Epithelial cell of proximal tubule (primary cell): ENCODE measurements at regions not wholly inside any gene's neighbourhood (a gene's known extent, or its start where the extent isn't known, plus 50 kb on each side); places are given as distances from the start of the nearest gene placed in this dataset.

Experiments used
- DNase-seq: peaks from one replicate; pipeline ENCODE4 v3.0.0-alpha.2; 2011; ENCODE audit warnings: low read depth
- H3K4me3 ChIP-seq: 2 replicates; pipeline ENCODE4 v1.5.1; 2011; ENCODE audit warnings: low read depth, mild to moderate bottlenecking, low read length
- TF ChIP-seq, protein P1 (sequence below): conservative IDR thresholded peaks from 2 replicates; pipeline ENCODE4 v1.5.1; 2012; ENCODE audit warnings: low read depth, mild to moderate bottlenecking, low read length

DNA sequence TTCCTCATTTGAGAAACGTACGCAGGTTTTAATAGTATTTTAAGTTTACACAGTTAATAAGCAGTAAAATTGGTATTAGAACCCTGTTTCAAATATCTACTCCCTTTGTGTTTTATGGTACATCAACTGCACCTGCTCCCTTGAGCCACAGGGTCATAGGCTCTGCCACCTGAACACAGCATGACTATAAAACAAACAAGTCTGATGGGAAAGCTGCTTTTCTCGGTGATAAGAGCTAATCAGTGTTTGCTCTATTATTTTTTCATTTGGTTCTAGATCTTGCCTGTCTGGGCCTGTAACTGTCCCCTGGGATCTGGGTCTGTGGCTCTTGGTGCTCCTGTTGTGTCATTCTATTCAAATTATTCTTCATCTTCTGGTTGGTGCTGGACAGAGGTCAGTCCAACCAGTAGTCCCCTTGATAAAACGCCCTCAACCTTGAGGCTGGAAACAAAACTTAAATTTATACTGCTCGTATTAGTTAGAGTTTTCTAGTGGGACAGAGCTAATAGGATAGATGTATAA, 314.8 kb upstream of the LRP1B start:
- DNase-seq, result no peak
- TF ChIP-seq, protein P1, sequence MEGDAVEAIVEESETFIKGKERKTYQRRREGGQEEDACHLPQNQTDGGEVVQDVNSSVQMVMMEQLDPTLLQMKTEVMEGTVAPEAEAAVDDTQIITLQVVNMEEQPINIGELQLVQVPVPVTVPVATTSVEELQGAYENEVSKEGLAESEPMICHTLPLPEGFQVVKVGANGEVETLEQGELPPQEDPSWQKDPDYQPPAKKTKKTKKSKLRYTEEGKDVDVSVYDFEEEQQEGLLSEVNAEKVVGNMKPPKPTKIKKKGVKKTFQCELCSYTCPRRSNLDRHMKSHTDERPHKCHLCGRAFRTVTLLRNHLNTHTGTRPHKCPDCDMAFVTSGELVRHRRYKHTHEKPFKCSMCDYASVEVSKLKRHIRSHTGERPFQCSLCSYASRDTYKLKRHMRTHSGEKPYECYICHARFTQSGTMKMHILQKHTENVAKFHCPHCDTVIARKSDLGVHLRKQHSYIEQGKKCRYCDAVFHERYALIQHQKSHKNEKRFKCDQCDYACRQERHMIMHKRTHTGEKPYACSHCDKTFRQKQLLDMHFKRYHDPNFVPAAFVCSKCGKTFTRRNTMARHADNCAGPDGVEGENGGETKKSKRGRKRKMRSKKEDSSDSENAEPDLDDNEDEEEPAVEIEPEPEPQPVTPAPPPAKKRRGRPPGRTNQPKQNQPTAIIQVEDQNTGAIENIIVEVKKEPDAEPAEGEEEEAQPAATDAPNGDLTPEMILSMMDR, result no peak
- H3K4me3 ChIP-seq, result no peak overlapping the region

DNA sequence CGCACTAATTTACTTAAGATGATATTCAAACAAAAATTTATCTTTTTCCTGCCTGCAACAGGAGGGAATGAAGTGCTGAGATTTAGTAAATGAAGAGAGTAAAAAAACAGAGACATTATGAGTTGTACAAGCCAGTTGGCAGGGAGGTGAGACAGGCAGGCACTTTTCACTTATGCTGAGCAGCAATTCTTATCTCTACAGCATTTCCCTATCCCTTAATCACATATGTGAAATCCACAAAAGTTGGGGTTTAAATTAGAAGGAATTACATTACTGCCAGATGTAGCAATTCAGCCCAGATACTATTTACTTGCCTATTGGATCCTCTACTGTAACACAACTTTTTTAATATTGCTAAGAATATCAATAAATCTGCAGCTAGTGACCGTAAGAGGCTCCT, 314.2 kb upstream of the LRP1B start:
- TF ChIP-seq, protein P1, result no peak
- H3K4me3 ChIP-seq, result no peak overlapping the region
- no peak for DNase-seq

DNA sequence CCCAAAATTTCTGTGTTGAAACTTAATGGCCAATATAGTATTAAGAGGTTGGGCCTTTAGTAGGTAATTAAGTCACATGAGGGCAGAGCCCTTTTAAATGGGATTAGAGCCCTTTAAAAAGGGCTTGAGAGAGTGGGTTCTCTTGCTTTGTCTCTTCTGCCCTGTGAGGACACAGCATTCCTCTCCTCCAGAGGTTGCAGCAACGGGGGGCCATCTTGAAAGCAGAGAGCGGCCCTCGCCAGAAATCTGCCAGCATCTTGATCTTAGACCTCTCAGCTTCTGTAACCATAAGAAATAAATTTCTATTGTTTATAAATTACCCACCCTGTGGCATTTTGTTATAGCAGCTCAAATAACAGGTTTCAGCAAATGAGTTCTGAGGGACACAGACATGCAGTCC, 305.0 kb upstream of the LRP1B start:
- H3K4me3 ChIP-seq, result no peak overlapping the region
- DNase-seq, result no peak
- TF ChIP-seq, protein P1, result no peak

DNA sequence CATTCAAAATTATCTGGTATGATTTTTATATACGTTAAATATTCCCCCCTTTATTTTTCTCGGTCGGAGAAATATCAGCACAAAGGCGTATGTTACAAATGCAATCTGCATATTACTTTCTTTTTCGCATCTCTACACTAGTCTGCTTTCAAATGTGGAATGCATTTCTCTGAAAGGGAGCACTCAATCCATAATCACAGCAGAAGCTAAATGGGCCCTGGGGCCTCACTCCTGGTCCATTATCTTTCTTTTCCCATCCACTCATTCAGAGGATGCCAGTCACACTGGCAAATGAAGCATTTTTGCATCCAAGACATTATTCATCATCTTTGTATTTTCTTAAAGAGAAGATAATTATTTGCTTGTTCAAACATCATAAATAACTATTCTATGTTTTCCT, 295.2 kb upstream of the LRP1B start:
- DNase-seq, result no peak
- H3K4me3 ChIP-seq, result no peak overlapping the region
- TF ChIP-seq, protein P1, result no peak

DNA sequence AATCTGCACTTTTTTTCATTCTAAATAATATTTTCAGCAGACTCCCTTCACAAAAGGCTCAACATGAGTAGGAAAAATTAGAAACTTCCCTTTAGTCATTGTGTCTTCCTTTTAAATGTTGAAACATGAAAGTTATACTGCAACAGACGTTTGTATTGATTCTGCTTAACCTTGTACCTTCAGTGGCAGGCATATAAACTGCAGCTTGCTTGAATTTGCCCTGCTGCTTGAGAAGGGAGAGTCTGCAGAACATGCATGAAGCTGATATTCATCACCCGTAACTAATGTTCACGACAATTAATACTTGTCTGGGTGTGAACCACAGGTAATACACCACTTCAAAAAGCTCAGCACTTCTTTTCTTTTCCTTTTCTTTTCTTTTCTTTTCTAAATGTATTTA, 294.7 kb upstream of the LRP1B start:
- no peak for DNase-seq
- H3K4me3 ChIP-seq, result no peak overlapping the region
- TF ChIP-seq, protein P1, result no peak

DNA sequence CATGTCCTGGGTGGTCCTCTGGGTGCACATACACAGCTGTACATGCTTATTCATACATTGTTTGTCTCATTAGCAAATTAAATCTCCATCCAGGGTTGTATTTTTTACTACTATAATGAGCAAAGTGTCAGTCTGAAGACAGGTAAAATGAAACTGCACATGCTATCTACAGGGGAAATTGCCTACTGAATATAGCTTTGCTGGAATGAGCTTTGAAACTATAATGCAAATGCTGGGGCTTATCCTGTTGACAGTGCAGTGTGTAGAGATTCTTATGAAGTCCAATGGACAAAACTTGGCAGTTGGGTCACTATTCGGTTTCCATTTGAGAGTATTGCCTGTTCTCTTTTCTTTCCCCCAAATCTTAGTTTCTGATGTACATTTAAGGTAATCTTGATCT, 292.8 kb upstream of the LRP1B start:
- no peak for DNase-seq
- no peak overlapping the region for H3K4me3 ChIP-seq
- TF ChIP-seq, protein P1, result no peak

DNA sequence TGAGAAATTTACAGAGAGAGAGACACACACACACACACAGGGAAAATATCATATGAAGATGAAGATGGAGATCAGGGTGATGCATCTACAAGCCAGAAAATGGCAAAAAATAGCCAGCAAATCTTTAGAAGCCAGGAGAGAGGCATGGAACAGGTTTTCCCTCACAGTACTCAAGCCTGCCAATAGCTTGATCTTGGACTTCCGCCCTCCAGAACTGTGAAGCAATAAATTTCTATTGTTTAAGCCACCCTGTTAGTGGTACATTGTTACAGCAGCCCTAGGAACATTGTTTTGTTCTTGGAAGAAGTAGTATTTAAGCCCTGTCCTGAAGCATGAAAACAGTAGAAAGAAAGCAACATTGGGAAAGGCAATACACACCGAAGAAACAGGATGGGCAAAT, 292.0 kb upstream of the LRP1B start:
- H3K4me3 ChIP-seq, result no peak overlapping the region
- no peak for DNase-seq
- TF ChIP-seq, protein P1, result no peak
